Endothelial cell (in vitro differentiated cells): ENCODE measurements at regions not wholly inside any gene's neighbourhood (a gene's known extent, or its start where the extent isn't known, plus 50 kb on each side); places are given as distances from the start of the nearest gene placed in this dataset.

Experiments used
- DNase-seq: peaks from one replicate; pipeline ENCODE4 v3.0.0; 2021; ENCODE audit warnings: low spot score
- H3K27ac Mint-ChIP-seq: one replicate; pipeline ENCODE4 v1.8.0; 2021; ENCODE audit warnings: mixed read lengths, inconsistent platforms; ENCODE audit not compliant: unreplicated experiment
- H3K27me3 Mint-ChIP-seq: one replicate; pipeline ENCODE4 v1.8.0; 2021; ENCODE audit warnings: mild to moderate bottlenecking, moderate library complexity, mixed read lengths, inconsistent platforms; ENCODE audit not compliant: unreplicated experiment
- H3K36me3 Mint-ChIP-seq: one replicate; pipeline ENCODE4 v1.8.0; 2021; ENCODE audit warnings: mild to moderate bottlenecking, low read depth, mixed read lengths, inconsistent platforms; ENCODE audit not compliant: unreplicated experiment
- H3K4me1 Mint-ChIP-seq: one replicate; pipeline ENCODE4 v1.8.0; 2021; ENCODE audit warnings: mild to moderate bottlenecking, mixed read lengths, inconsistent platforms; ENCODE audit not compliant: unreplicated experiment
- H3K4me3 Mint-ChIP-seq: one replicate; pipeline ENCODE4 v1.8.0; 2021; ENCODE audit warnings: mild to moderate bottlenecking, mixed read lengths, inconsistent platforms; ENCODE audit not compliant: unreplicated experiment
- H3K9me3 Mint-ChIP-seq: one replicate; pipeline ENCODE4 v1.8.0; 2021; ENCODE audit warnings: mixed read lengths, inconsistent platforms; ENCODE audit not compliant: unreplicated experiment
- TF ChIP-seq, protein P1 (sequence below): fragments of 200-600 bp; sonication (generic); IDR thresholded peaks from one replicate; pipeline ENCODE4 v1.5.0; 2021; ENCODE audit warnings: antibody characterized with exemption; ENCODE audit not compliant: unreplicated experiment

DNA sequence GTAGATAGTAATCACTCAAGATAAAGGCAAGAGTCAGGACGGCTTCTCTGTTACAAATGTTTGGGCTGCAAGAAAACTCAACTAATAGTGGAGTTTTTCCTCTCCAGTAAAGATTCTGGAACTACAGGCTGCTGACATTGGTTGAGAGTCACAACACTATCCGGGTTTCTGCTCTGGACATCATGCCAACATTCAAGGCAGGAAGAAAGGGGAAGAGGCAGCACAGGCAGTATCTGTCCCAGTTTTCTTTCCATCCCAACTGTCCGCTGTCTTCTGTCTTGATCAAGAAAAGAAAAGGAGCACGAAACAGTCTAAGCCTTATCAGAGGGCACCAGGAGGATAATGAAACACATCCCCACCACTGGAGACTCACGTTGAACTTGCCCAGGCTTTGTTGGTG lies 132.1 kb downstream of the MAIP1 start:
- no peak overlapping the region for H3K27ac Mint-ChIP-seq
- no peak for DNase-seq
- peaks cover 3% of the 10 kb centered on the region for H3K4me1 Mint-ChIP-seq
- TF ChIP-seq, protein P1, sequence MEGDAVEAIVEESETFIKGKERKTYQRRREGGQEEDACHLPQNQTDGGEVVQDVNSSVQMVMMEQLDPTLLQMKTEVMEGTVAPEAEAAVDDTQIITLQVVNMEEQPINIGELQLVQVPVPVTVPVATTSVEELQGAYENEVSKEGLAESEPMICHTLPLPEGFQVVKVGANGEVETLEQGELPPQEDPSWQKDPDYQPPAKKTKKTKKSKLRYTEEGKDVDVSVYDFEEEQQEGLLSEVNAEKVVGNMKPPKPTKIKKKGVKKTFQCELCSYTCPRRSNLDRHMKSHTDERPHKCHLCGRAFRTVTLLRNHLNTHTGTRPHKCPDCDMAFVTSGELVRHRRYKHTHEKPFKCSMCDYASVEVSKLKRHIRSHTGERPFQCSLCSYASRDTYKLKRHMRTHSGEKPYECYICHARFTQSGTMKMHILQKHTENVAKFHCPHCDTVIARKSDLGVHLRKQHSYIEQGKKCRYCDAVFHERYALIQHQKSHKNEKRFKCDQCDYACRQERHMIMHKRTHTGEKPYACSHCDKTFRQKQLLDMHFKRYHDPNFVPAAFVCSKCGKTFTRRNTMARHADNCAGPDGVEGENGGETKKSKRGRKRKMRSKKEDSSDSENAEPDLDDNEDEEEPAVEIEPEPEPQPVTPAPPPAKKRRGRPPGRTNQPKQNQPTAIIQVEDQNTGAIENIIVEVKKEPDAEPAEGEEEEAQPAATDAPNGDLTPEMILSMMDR: no peak
- H3K4me3 Mint-ChIP-seq: no peak overlapping the region
- H3K9me3 Mint-ChIP-seq: no peaks in the 10 kb centered on the region
- no peaks in the 10 kb centered on the region for H3K36me3 Mint-ChIP-seq
- peaks cover 1% of the 10 kb centered on the region for H3K27me3 Mint-ChIP-seq

DNA sequence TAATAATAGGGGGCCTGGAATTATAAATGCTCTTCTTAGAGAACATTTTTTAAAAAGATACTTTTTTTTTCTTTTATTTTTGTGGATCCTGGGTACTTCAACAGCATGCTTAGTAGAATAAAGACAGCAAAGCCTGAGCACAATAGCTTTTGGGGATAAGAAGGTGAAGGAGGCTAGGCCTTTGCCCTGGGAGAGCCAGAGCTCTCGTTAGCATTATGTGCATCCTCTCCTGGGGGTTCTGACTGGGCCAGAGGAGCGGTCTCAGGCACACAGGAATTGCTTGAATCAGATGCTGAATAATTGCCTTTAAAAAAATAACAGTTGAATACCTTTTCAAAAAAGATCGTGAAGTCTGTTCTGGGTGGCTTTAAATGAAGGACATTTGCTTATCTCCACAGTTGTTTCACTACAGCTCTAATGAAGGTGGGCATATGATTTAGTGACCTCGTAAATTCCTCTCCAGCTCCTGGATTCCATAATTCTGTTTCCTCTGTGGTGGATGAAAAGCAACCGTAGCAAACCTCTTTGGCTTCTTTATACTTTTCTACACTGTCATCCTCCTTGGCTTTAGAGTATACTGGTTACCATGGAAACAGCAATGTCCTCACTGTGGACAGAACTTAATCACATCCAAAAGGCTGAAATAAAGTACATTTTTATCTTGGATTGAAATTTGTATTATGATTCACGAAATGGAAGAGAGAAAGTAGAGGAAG lies 133.8 kb downstream of the MAIP1 start:
- TF ChIP-seq, protein P1: no peak
- Mint-ChIP-seq H3K4me1 (peaks cover 5% of the 10 kb centered on the region), H3K4me3 (no peak overlapping the region), H3K9me3 (no peaks in the 10 kb centered on the region), H3K27me3 (peaks cover 4% of the 10 kb centered on the region), H3K27ac (no peak overlapping the region), H3K36me3 (no peaks in the 10 kb centered on the region)
- DNase-seq: no peak

DNA sequence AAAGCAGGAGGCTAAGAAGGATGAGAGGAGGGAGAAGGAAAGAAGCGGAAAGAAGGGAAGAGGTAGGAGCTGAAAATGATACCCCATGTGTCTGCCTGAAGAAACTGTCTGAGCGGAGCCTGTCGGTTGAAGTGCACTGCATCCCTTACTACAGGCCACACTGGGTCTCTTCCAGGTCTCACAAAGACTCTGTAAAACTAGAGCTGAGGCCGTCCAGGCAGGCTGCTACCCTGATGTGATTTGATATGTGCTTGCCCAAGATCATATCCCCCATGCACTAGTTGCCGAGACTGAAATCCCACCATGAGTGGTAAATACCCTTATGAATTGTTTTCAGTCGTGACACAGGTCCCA lies 134.4 kb downstream of the MAIP1 start:
- TF ChIP-seq, protein P1: no peak
- H3K27me3 Mint-ChIP-seq: peaks cover 4% of the 10 kb centered on the region
- no peak overlapping the region for H3K27ac Mint-ChIP-seq
- no peak for DNase-seq
- H3K36me3 Mint-ChIP-seq: no peaks in the 10 kb centered on the region
- H3K4me1 Mint-ChIP-seq: peaks cover 6% of the 10 kb centered on the region
- H3K4me3 Mint-ChIP-seq: no peak overlapping the region
- no peaks in the 10 kb centered on the region for H3K9me3 Mint-ChIP-seq

DNA sequence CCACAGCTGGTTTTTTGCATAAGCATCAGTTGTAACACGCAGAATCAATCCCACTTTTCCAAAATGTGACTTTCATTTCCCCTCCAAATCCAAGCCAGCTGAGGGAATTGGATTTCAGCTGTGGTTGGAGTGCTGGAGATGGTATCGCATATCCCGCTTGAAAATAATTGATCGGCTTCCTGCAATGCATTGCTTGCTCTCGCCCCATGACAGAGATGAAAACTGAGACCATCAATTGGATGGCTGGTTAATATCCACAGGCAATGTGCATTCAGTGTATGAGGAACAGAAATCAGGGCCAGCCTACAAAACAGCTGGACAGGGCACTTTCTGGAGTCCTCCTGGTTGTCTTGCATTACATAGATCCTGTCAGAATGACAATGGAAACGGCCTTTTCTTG lies 135.3 kb downstream of the MAIP1 start:
- H3K4me3 Mint-ChIP-seq: no peak overlapping the region
- H3K4me1 Mint-ChIP-seq: peaks cover 11% of the 10 kb centered on the region
- no peaks in the 10 kb centered on the region for H3K9me3 Mint-ChIP-seq
- H3K27ac Mint-ChIP-seq: no peak overlapping the region
- peaks cover 4% of the 10 kb centered on the region for H3K27me3 Mint-ChIP-seq
- H3K36me3 Mint-ChIP-seq: no peaks in the 10 kb centered on the region
- TF ChIP-seq, protein P1: no peak
- no peak for DNase-seq

DNA sequence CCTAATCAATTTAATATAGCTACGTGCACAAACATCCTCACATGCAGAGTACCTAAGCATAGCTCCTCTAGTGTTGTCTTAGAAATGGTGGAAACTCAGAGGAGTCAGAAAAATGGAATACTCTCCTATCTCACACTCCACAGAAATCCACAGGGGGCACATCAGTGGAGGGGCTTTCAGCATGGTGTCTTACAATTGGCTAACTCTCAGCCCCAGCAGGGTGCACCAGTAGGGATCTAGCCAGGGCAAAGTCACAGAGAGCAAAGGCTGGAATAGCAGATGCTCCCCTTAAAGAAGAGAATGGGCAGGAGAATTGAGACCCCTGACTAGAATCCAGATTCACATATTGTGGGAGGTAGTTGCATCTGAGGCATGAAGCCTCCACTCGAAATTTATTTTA lies 135.7 kb downstream of the MAIP1 start:
- Mint-ChIP-seq H3K36me3 (no peaks in the 10 kb centered on the region), H3K27me3 (peaks cover 4% of the 10 kb centered on the region), H3K27ac (no peak overlapping the region), H3K4me3 (no peak overlapping the region), H3K9me3 (no peaks in the 10 kb centered on the region), H3K4me1 (peaks cover 11% of the 10 kb centered on the region)
- TF ChIP-seq, protein P1: no peak
- DNase-seq: no peak
